Activated gamma-delta T cell treated with anti-CD3 and anti-CD28 coated beads, Interleukin-2, amount 50 U/mL, for 16 hours (primary cell): ENCODE measurements at regions not wholly inside any gene's neighbourhood (a gene's known extent, or its start where the extent isn't known, plus 50 kb on each side); places are given as distances from the start of the nearest gene placed in this dataset.

Experiments used
- DNase-seq: peaks from one replicate; pipeline ENCODE4 v3.0.0-alpha.2; 2020; ENCODE audit warnings: low read depth

DNA sequence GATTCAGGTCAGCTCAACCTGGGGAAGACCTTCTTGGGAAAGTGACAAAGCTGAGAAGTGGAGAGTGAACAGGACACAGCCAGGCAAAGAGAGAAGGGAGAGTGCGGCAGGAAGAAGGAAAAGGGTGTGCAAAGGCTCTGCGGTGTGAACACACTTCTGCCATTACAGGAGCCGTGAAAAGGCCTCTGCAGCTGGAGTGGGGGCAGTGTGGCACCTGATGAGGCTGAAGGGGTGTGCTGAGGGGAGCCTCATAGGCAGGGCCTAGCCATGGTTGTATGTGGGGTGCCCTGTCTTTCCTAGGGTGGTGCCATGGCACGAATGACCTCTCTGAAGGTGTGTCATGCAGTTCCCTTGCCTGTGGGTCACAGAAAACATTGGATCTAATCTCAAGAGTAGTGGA, 347.6 kb downstream of the CYRIA start:
- no peak for DNase-seq

DNA sequence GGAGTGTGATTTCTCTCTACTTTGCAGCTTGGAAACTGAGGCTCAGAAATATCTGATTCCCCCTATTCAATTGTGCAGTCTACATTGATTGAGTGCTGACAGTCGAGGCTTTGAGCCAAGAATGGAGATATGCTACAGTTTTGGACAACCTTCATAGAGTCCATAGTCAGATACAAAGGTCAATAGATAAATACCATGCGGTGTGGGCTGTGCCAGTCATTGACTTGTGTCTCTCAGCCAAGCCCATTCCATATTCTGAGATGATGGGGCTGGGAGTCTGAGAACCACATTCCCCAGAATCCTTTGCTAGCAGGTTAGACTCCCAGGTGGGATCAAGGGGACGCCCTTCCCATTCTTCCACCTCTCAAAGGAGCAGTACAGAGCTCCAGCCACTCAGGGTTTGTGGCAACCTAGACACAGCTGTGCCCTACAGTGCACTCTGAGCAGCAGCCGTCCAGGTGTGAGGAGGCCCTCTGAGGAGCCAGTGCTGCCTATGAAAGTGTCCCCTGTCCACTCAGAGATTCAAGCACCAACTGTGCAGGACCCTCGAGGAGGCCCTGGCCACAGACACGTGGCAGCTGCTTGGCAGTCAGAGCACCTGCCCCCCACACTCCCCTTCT, 348.3 kb downstream of the CYRIA start:
- no peak for DNase-seq

DNA sequence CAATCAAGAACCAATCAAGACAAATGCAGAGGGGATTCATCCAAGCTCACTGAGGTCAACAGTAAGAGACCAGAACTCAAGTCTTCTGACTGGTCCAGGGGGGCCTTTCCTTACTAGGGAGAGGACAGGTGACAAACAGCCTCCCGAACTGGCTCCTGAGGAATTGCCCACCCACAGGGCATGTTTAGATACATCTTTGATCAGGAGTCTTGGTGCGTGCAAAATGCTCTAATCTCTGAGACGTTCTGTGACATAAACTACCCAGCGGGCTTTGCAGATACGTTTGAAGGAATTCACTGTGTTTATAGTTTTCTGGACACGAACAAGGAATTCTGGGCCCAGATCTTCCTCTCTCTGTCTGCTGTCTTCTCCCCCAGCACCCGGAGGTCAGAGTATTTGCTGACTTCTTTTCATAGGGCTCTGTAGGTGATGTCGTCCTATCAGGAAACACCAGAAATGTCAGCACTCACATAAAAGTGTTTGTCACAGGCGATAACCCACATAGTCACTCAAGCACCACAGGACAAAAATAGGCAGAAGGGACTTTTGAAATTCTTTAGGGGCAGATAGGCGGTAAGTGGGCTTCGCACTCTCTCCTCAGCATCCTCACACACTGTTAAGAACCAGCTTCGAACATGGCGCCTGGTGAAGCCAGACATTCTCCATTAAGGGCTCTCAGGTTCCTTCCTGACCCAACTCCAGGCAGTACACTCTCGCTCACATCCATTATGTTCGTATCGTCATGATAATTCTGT, 349.0 kb downstream of the CYRIA start:
- no peak for DNase-seq

DNA sequence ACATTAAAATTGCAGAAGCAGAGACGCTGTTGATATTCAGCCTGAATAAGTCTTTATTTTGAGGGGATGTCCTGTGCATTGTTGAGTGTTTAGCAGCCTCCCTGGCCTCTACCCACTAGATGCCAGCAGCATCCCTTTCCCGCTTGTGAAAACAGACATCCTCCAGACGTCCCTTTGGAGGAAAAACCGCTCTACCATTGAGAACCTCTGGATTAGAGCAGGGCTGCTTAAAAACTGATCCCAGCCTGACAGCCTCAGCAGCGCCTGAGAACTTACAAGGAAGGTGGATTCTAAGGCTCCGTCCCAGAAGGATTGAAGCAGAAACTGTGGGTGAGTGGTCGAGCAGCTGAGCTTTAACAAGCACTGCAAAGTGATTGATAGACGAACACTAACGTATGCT, 349.7 kb downstream of the CYRIA start:
- no peak for DNase-seq

DNA sequence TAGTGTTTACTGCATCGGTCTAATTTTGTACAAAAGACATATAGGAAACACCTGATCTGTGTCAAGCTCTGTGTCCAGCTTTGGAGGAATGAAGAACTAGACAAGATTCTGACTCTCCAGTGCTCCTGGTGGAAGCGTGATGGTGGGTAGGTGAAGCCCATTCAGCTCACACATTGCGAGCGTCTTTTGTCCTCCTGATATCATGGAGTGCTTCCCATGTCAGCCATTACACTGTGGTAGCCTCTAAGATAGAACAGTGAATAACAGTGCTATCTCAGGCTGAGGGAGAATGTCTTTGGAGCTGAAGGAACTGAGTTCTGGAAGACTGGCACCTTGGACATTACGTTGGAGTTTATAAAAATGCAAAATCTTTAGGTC, 350.2 kb downstream of the CYRIA start:
- DNase-seq = no peak

DNA sequence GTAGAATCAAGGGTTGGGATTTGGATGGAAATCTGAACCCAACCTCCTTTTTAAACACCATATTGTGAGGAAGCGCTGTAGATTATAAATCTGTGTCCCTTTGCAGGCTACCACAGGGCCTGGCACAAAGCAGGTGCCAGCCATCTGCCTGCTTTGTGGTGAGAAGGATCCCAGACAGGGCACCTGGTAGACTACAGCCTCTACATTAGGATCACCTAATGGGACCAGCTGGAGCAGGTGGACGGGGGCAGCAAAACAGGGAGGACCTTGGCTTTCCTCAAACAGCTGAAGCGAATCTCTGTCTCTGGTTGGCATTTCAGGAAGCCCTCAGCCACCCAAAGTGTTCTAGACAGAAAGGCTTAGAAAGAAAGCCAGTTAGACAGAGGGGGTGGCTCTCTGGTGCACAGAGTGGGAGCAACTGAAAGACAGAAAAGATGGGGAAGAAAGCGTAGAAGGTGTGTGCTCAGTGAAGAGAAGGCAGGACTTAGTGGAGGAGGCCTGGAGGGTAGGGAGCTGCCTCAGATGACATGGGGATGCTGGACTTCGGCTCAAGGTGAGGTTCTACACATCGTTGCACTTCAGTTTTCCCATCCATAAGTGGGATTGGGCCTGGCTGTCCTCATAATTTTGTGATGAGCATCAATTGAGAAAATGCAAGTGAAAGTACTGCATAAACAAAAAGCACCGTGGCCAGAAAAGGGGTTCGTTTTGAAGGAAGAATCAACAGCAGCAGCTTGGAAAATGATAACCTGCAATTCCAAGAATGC, 350.8 kb downstream of the CYRIA start:
- DNase-seq = no peak

DNA sequence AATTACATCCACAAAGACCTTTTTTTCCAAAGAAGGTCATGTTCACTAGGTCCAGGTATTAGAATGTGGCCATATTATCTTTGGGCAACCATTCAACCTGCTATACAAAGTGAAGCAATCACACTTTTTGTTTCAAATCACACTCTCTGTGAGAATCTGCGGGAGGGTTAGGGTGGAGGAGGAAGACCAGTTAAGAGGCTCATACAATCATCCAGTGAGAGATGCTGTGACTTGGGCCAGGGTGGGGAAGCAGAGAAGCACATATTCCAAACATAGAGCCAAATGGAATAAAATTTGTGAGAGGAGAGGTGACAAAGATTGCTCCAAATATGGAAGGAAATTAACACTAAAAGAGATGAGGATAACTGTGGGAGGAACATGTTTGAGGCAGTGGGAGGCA, 351.6 kb downstream of the CYRIA start:
- DNase-seq = no peak

DNA sequence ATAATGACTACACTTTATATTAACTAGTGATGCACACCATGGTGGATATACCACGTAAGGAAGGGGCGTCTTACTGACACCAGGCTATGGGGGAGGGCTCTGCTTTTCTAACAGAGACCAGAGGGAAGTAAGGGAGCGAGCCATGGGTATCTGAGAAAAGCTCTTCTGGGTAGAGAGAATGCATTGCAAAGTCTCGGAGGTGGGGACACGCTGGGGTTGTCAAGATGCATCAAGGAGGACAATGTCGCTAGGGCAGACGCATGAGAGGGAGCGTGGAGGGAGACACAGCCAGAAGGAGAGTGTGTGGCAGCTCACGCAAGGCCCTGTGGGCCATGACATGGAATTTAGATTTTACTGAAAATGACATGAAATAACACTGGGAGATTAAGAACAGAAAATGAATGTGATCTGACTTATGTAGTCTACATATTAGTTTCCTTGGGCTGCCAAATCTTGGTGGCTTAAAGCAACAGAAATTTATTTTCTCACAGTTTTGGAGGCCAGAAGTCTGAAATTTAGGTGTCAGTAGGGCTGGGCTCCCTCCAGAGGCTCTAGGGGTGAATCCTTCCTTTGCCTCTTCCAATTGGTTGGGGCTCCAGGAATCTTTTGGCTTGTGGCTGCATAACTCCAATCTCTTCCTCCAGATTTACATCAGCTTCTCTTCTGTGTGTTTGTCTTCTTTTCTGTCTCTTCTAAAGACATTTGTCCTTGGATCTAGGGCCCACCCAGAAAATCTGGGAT, 352.2 kb downstream of the CYRIA start:
- no peak for DNase-seq

DNA sequence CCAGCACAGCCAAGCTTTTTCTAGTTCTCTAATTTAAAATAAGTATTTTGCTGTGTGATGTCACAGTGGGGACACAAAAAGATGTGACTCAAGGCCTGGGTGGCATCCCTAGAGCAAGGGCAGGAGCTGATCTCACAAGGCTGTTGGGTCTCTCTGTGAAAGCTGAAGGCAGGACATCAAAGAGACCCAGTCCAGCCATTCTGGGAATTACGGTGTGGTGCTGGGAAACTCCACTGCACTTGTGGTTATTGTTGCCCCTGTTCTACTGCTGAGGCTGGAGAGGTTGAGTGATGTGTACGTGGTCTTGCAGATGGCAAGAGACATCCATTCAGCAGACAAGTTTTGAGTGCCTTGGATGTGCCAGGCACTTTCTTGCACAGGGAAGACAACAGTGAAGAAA, 352.9 kb downstream of the CYRIA start:
- no peak for DNase-seq

DNA sequence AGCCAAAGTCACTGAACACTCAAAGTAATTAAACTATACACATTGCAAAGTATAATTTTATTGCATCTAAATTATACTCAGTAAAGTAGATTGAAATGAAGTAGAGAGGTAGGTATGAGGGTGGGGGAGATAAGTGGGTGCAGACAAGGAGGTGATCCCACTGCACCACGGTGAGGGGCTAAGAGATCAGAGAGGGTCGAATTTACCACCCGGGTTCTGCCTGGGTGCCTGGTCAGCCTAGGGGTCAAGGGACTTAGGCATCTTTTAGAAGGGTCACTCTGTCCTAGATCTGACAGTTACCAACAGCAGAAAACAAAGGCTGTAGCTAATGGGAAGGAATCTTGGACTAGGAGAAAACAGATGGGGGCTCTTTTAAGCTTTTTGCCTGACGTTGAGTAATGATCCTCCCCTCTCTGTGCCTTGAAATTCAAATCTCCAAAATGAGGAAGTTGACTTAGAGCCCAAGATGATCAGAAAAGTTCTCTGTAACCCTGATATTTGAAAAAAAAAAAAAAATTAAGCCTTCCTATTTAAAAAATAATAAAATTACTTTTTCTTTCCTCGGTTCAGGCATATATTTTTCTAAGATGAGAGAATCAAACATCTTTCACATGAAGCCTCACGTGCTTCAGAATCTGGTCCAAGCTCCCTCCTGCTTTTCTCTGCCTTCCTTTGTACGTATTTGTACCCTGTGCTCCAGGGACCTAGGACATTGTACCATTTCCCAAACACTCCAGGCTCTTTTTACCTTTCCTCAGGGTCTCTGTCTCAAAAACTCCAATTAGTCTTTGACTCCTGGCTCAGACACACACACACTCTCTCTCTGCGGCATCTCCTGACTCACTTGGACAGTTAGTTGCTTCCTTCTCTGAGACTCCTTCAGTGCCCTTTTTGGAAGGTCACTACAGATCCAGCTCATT, 353.9 kb downstream of the CYRIA start:
- DNase-seq = no peak

DNA sequence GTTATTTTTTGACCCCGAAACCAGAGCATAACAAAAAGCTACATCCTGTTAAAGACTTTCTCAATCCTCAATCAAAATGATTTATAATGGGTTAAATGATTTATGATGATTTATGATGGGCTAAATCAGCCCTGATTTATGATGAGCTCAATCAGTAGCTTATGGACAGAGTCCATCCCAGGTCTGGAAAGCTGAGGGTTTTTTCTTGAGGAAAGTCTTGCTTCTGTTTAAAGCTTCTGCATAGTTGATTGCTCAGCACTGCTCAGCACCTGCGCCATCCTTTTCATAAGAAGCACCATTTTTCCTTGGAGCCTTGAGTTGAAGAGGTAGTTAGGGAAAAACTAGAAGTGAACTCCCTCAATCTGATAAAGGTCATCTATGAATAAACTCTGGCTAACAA, 356.8 kb downstream of the CYRIA start:
- no peak for DNase-seq

DNA sequence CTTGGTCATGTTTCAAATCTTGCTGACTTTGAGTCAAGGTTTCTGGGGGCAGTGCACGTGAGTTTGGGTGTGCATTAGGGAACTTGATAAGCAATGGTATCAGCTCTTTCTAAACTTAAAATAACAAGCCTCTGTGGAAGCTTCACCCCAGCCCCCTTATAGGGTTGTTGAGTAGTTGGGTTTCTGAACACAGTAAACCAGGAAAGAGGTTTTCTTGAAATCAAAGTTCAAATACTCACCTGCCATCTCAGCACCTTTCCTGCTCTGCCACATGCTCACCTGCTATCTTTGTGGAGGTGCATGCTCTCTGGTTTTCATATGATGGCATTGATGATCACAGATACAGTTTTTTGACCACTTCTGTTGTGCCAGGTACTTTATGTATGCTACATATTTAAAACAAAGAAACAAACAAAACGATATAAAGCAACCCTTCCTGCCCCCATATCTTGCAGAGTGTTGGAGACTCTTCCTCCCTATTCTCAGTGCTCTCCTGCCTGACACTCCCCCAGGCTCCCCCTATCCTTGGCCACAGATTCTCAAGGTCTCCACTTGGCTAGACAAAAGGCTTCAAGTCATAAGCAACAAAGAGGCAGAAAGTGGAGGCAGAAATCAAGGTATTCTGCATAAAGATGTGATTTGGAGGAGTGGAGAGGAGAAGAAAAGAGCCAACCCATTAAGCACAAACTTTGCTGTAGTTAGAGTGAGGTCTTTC, 360.6 kb downstream of the CYRIA start:
- DNase-seq = no peak

DNA sequence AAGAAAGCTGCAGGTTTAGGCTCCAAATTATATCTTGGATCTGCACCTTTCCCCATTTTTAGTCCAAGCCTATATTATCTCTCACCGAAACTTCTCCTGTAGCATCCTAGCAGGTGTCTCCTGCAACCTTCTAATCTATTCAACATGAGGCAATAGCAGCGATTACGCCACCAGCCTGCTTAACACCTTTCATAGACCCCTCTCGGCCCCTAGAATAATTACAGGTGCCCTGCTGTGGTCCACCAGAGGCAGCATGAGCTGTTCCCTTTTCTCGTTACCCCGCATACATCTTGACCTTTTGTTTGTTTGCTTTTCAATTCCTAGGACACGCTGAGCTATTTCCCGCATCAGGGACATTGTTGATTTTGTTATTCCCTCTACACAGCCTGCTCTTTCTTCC, 361.9 kb downstream of the CYRIA start:
- no peak for DNase-seq

DNA sequence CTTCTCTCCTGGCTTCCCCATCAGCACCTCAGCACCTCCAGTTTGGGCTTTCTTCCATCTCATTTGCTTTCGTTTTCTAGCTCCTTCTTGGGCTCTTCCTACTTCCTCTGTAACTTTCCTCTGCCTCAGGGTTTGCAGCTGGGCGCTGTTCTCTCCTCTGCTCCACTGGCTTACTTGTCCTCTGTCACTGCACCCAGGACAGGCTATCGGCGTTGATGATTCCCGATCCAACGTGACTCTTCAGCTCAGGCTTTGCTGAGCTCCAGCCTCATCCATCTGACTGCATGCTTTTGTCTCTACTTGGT, 362.4 kb downstream of the CYRIA start:
- DNase-seq = no peak

DNA sequence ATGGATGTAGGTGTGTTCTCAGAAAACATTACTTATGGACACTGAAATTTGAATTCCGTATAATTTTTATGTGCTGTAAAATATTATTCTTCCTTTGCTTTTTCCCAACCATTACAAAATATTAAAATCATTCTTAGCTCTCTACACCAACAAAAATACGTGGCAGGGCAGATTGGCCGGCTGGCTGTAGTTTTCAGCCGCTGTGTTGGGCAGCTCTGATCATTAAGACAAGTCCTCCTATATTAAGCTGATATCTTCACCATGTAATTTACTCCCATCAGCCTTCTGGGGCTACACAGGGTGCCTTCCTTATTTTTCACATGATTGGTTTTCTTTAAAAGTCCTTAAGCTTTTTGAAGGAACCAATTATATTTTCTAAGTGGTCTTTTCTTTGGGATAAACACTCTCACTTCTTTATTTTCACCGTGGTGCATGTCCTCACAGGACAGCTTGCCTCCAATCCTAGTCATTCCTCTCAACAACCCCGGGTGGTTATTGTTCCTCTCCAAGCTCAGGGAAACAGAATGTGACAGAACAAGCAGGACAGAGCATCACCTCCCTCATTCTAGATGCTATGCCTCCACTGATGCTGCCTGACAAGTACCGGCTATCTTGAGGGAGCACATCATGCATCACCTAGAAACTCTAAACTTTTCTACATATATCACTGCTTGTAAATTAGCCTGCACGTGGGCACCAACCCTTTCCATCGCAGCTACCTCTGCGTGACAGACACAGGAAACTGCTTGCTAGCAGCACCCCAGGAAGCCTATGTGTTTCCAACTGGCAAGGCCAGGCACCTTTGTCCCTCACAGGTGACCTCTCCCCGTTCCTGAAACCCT, 362.3 kb downstream of the MYCN start:
- no peak for DNase-seq

DNA sequence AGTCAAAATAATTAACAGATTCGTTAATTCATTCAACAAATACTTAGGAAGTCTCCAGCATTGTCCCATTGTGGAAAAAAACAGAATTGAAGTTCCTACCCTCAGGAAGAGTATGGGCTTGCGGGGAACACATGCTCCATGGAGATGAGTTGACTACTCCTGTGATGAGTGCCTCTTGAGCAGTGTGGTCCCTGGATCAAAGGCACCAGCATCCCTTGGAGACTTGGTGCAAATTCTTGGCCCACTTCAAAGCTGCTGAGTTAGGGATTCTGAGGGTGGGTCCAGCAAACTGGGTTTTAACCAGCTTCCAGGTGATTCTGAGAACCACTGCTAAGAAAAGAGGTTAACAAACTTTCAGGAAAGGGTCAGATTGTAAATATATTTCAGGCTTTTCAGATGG, 361.6 kb downstream of the MYCN start:
- no peak for DNase-seq

DNA sequence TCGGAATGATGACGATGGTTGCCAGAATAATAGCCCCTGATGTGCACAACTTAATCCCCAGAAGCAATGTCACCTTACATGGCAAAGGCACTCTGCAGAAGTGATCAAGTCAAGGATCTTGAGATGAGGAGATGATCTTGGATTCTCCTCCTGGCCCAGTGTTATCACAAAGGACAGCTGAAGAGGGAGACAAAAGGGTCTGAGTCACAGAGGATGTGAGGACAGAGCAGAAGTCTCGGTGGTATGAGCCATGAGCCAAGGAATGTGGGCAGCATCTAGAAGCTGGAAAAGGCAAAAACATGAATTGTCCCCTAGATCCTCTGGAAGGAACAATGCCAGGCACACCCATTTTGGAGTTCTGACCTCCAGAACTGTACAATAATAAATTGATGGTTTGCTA, 358.5 kb downstream of the MYCN start:
- no peak for DNase-seq

DNA sequence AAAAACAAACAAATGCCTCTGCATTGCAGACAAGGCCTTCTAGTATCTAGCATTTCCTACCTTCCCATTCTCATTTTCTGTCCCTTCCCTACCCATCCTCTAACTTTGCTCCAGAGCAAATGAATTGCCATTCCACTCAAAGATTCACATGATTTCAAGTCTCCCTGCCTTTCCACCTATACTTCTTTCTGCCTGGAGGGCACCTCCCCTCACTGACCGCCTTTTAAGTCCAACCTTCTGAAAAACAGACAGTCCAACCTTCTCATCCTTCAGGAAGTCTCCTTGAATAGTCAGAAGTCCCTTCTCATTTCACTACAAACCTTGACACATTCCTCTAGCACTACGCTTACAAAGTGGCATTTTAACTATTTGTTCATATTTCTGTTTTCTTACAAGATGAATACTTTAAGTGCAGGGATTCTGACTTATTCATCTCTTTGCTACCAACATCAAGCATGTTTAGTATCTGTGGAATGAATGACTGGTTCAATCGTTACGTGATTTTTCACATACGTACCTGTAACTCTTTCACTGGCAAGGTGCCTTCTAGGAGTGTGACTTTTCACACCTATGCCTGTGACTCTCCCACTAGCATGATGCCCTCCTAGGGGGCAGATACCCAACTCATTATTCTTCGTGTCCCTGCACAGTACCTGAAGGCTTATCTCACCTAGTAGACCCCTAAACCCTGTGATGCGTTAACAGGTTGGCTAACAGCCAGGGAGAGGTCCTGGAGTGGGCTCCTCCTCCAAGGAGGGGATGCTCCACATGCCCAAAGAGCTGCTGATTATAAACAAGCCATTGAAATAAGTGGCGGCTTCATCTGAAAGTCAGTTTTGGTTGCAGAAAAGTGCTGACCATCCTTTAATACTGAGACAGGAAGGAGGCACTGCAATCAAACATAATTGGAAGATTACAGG, 356.2 kb downstream of the MYCN start:
- no peak for DNase-seq

DNA sequence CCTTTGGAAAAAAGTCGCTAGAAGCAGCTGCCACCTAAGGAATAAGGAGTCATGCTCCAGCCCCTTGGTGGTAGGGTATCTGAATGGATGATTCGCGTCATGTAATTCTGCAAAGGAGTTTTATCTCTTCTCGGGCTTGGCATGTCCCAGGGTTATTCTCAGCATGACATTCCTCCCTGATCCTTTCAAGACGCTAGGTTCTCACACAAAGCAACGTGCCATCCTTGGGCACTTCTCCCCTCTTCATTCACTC, 355.6 kb downstream of the MYCN start:
- no peak for DNase-seq
